IMR-90 (cell line): ENCODE measurements at regions not wholly inside any gene's neighbourhood (a gene's known extent, or its start where the extent isn't known, plus 50 kb on each side); places are given as distances from the start of the nearest gene placed in this dataset.

Experiments used
- CTCF ChIP-seq: conservative IDR thresholded peaks from 2 replicates; pipeline ENCODE4 v1.5.1; 2012; ENCODE audit warnings: mild to moderate bottlenecking, low read depth, low read length, improper control_type of control experiment
- RAD21 ChIP-seq: IDR thresholded peaks from 2 replicates; pipeline ENCODE4 v1.6.1; 2012; ENCODE audit warnings: low read length, improper control_type of control experiment

GRCh38 chr3:55270976-55271375, 216.1 kb downstream of the WNT5A start:
- TF ChIP-seq CTCF (no peak), RAD21 (no peak)
